Stimulated activated naive CD8-positive, alpha-beta T cell treated with anti-CD3 and anti-CD28 coated beads, Interleukin-15, Interleukin-2, amounts not matched to agents 100 U/mL and 50 U/mL, for 24 hours (primary cell): ENCODE measurements at regions not wholly inside any gene's neighbourhood (a gene's known extent, or its start where the extent isn't known, plus 50 kb on each side); places are given as distances from the start of the nearest gene placed in this dataset.
A peak's percentile ranks its signal among the peaks of the same experiment; 100 is the strongest.
"Not testable (repeated sequence)": the region's sequence is repeated elsewhere in the genome, so short reads cannot be mapped to it uniquely, and the experiment has no call there.

Experiments used
- ATAC-seq: fragments of 150-1000 bp; cut with Tn5 transposase; one replicate; pipeline ENCODE4 v1.10.0; 2021
- DNase-seq: peaks from one replicate; pipeline ENCODE4 v3.0.0; 2021

DNA sequence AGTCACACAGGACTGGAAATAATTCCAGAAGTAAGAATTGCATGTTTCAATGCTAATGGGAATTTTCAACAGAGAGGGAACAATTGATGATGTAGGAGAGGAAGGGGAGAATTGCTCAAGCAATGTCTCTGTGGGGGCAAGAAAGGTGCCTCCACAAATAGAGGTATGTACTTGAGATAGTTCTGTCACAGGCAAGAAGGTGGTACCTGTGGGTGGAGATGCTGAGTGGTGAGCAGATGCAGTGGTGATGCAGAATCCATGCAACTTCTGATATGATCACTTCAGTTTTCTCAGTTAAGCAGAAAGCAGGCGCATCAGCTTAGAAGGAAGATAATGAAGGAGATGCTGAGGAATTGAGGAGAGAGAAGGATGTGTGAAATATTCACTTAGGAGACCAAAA is 55.1 kb upstream of the SEC24B start:
- ATAC-seq: no peak
- no peak for DNase-seq

DNA sequence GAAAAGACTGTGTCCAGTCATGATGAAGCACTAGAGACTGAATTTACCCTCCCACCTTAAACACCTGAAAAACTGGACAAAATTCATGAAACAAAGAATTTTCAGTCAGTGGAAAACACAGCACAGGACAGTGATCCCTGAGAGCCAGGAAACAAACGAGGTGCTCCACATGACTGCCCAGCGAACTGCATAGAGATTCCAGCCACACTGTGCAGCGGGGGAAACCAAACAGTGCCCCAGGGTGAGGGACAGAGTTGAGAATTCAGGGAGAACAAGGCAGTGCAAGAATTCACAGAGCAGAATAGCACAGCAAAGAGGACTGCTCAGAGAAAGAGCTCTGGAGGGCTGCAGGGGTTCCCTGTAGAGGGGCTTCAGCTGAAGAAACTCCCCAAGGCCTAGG is 55.5 kb upstream of the SEC24B start:
- no peak for DNase-seq
- ATAC-seq: no peak

DNA sequence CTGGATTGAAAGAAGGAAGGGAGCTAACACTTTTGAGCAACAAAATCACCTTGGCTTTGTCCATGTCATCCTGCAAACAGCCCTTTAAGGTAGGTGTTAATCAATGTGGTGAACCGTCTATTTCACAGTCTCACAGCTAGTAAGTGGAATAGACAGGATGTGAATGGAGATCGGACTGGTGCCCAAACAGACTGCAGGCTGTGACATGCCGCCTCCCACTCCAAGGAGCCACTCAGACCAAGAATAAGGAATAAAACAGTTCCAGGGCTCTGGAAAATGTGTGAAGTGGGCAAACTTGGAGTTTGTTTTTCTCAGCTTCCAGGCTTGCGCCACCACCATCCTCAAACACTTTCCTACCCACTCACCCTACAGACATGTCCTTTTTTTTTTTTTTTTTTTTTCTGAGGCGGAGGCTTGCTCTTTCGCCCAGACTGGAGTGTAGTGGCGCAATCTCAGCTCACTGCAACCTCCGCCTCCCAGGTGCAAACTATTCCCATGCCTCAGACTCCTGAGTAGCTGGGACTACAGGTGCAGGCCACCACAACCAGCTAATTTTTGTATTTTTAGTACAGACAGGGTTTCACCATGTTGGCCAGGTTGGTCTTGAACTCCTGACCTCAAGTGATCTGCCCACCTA is 57.7 kb upstream of the SEC24B start:
- no peak for ATAC-seq
- no peak for DNase-seq

DNA sequence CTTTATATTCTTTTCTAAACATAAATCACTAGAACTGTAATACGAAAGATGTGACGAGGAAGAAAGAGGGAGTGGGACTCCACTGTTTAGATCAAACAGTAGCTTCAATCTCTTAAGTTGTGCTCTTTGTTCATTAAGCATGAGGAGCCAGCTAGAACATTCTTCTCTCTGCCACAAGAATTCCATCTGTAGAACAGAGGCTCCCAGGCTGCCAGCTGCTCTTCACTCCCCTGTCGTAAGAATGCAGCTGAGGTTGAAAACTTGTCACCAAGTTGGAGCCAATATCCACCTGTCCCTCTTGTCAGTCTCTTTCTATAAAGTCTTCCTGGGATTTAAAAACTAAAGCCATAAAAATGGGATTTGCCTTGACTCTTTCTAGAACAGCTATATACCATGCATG is 65.0 kb upstream of the SEC24B start:
- no peak for DNase-seq

DNA sequence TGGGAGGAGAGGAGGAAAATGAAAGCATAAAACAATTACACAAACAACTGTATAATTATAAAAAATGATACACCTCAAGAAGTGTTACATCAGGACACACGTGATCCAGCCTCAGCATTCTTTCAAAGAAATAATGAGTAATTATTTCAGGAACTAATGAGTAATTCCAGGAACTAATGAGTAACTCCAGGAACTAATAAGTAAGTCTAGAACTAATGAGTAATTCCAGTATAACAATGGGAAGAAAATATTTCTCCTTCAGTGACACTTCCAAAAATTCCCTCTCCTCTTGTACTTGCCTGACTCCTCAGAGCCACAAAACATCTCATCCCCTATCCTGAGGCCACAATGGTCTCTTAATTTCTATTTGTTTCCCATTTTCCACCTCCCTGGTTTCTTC is 63.5 kb upstream of the COL25A1 start:
- no peak for ATAC-seq

More for the DNA sequence above, 65.0 kb upstream of the SEC24B start:
- ATAC-seq: no peak

DNA sequence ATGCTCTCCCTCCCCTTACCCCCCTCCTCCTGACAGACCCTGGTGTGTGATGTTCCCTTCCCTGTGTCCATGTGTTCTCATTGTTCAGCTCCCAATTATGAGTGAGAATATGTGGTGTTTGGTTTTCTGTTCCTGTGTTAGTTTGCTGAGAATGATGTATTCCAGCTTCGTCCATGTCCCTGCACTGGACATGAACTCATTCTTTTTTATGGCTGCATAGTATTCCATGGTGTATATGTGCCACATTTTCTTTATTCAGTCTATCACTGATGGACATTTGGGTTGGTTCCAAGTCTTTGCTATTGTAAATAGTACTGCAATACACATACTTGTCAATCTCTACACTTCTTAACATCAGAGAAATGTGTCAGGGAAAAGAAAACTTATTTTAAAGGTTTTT is 62.8 kb upstream of the COL25A1 start:
- DNase-seq: not testable (repeated sequence)

More for the DNA sequence above, 63.5 kb upstream of the COL25A1 start:
- DNase-seq: no peak

DNA sequence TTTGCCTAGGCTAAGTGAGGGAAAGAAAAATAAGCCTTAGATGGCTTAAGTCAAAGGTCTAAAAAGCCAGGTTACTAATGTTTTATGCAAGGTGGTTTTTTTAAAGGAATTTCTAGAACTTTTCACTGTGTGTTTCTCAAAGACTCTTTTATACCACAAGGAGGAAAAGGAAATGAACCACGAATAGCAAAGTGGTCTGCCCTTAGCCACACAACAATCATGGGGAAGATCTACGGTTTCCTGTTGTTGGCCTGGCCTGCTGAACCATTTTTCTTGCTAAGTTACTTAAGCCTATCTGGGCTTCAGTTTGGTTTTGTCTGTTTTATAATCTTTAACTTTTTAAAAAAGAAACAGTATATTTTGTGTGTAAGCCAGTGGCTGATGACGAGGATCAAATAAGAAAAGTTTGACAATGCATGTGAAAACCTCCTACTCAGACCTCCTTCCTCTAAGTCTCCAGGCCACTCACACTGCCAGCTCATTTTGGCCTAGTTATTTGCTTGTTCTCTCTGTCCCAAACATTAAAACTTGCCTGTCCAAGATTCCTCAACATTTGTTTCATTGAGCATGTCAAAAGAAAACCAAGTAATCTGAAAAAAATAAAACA is 56.7 kb upstream of the COL25A1 start:
- ATAC-seq (peak; percentile 73), DNase-seq (peak; percentile 6)

More for the DNA sequence above, 62.8 kb upstream of the COL25A1 start:
- ATAC-seq: not testable (repeated sequence)

DNA sequence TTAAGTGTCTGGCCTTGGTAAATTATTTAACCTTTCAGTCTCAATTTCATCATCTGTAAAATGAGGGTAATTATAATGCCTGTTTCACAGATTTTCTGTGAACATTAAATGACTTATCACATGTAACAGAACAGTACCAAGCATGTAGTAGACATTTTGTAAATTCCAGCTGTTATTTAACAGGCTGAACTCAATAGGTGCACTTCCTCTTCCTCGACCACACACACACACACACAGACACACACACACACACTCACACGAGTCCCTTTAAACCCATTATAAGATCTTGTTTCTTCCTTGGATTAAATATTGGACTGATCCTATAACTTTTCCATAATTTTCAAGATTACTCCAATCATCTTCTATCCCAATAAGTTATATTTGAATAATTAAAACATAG is 53.4 kb upstream of the COL25A1 start:
- ATAC-seq (no peak), DNase-seq (no peak)

DNA sequence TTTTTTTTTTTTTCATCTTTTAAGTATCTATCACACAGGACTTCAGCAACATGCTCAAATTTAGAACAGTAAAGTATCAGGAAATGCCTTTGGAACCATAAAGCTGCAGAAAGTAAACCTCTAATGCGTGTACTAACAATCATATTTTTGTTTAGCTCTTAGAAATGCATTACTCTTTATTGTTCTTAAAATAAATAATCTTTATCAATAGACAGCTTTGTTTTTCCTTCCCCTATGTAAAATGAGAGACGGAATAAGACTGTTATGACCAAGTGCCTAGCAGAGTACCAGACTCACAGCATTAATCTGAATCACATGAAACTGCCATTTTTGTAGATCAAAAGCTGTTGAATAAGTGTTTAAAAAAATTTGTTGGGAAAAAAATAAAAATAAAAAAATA is 50.5 kb upstream of the COL25A1 start:
- no peak for ATAC-seq
- no peak for DNase-seq
